Uterus (tissue), 3 donors: ENCODE measurements at regions not wholly inside any gene's neighbourhood (a gene's known extent, or its start where the extent isn't known, plus 50 kb on each side); places are given as distances from the start of the nearest gene placed in this dataset.

ENCODE experiments used
- DNase-seq, 2 donors: peaks; one replicate each; pipeline ENCODE4 v3.0.0-alpha.2; 2019 to 2020
- H3K27ac ChIP-seq, 2 donors: fragments of 200-600 bp; sonication (generic); 1 replicate in 1 of 2; 2 replicates in 1 of 2; pipeline ENCODE4 v1.5.1; 2016 to 2018
- H3K27me3 ChIP-seq, 2 donors: fragments of 200-600 bp; sonication (generic); one replicate each; pipeline ENCODE4 v1.5.1; 2018 to 2019; ENCODE audit warnings: control low read depth in 1 of 2
- H3K36me3 ChIP-seq, 2 donors: fragments of 200-600 bp; sonication (generic); one replicate each; pipeline ENCODE4 v1.5.1; 2019; ENCODE audit warnings: control low read depth in 1 of 2
- H3K4me1 ChIP-seq, 2 donors: fragments of 200-600 bp; sonication (generic); one replicate each; pipeline ENCODE4 v1.5.1; 2018 to 2019; ENCODE audit warnings: control low read depth in 1 of 2
- H3K4me3 ChIP-seq, 2 donors: fragments of 200-600 bp; sonication (generic); 1 replicate in 1 of 2; 2 replicates in 1 of 2; pipeline ENCODE4 v1.5.1; 2018 to 2019; ENCODE audit warnings: mild to moderate bottlenecking in 1 of 2
- H3K9me3 ChIP-seq, 2 donors: fragments of 200-600 bp; sonication (generic); one replicate each; pipeline ENCODE4 v1.5.1; 2019; ENCODE audit warnings: control low read depth in 1 of 2
- CTCF ChIP-seq, 4 experiments: fragments of 200-600 bp in 2 of 4; fragments of 450-650 bp in 2 of 4; sonication (generic) in 2 of 4; IDR thresholded peaks; one replicate each; pipeline ENCODE4 v1.5.1; 2016 to 2019; ENCODE audit warnings: antibody characterized with exemption in 4 of 4, mild to moderate bottlenecking in 2 of 4, moderate library complexity in 1 of 4
- POLR2A ChIP-seq, 2 donors: fragments of 450-650 bp; IDR thresholded peaks; one replicate each; pipeline ENCODE4 v1.6.1; 2016; ENCODE audit warnings: antibody characterized with exemption in 2 of 2, mild to moderate bottlenecking in 1 of 2, moderate library complexity in 1 of 2
- intact Hi-C: fragments of 100-400 bp; cut with DNase I; formaldehyde crosslinking; loops from one replicate; pipeline ENCODE4 v1.15.1; 2023; ENCODE audit warnings: low total_unique reads
- donor health status: DM: yes; HTN: yes; CAD: no.

GRCh38 chr6:5930968-5931367 lies 75.8 kb downstream of the NRN1 start:
- H3K4me1 ChIP-seq, result no peaks in the 10 kb centered on the region
- TF ChIP-seq CTCF (IDR thresholded peaks at IDR 0.05), result no peak
- TF ChIP-seq POLR2A (IDR thresholded peaks at IDR 0.05), result no peak
- H3K27me3 ChIP-seq, result no peaks in the 10 kb centered on the region
- H3K9me3 ChIP-seq, result no peaks in the 10 kb centered on the region
- intact Hi-C loops, result no loop called here
- H3K27ac ChIP-seq, result no peak overlapping the region
- H3K36me3 ChIP-seq, result no peaks in the 10 kb centered on the region
- H3K4me3 ChIP-seq, result no peak overlapping the region
- DNase-seq, result no peak

- intact Hi-C loops, result no loop called here
- no peaks in the 10 kb centered on the region for H3K36me3 ChIP-seq
- DNase-seq, result no peak
- TF ChIP-seq CTCF (IDR thresholded peaks at IDR 0.05) (no peak), POLR2A (IDR thresholded peaks at IDR 0.05) (no peak)
- no peak overlapping the region for H3K4me3 ChIP-seq
- H3K9me3 ChIP-seq, result no peaks in the 10 kb centered on the region
- H3K27me3 ChIP-seq, result no peaks in the 10 kb centered on the region
- no peaks in the 10 kb centered on the region for H3K4me1 ChIP-seq
- H3K27ac ChIP-seq, result no peak overlapping the region
These were observed 76.5 kb downstream of the NRN1 start for GRCh38 chr6:5930143-5930770.

GRCh38 chr6:5923840-5924239 lies 82.9 kb downstream of the NRN1 start:
- H3K27me3 ChIP-seq, result no peaks in the 10 kb centered on the region
- no peak overlapping the region for H3K4me3 ChIP-seq
- no peak overlapping the region for H3K27ac ChIP-seq
- intact Hi-C loops, result no loop called here
- TF ChIP-seq CTCF (IDR thresholded peaks at IDR 0.05) (no peak), POLR2A (IDR thresholded peaks at IDR 0.05) (no peak)
- H3K9me3 ChIP-seq, result peaks cover 0 to 4% of the 10 kb centered on the region in 2 donors
- no peaks in the 10 kb centered on the region for H3K36me3 ChIP-seq
- no peaks in the 10 kb centered on the region for H3K4me1 ChIP-seq
- no peak for DNase-seq

GRCh38 chr6:5922230-5922629 lies 84.5 kb downstream of the NRN1 start:
- no peaks in the 10 kb centered on the region for H3K4me1 ChIP-seq
- TF ChIP-seq CTCF (IDR thresholded peaks at IDR 0.05), result no peak
- intact Hi-C loops, result no loop called here
- H3K27ac ChIP-seq, result no peak overlapping the region
- peaks cover 0 to 4% of the 10 kb centered on the region in 2 donors for H3K9me3 ChIP-seq
- H3K36me3 ChIP-seq, result no peaks in the 10 kb centered on the region
- no peaks in the 10 kb centered on the region for H3K27me3 ChIP-seq
- DNase-seq, result no peak
- H3K4me3 ChIP-seq, result no peak overlapping the region

- Histone ChIP-seq H3K27me3 (no peaks in the 10 kb centered on the region), H3K27ac (no peak overlapping the region), H3K4me3 (no peak overlapping the region), H3K4me1 (peaks cover 0 to 5% of the 10 kb centered on the region in 2 donors), H3K36me3 (no peaks in the 10 kb centered on the region), H3K9me3 (no peaks in the 10 kb centered on the region)
- intact Hi-C loops, result no loop called here
- no peak for DNase-seq
- no peak for TF ChIP-seq CTCF (IDR thresholded peaks at IDR 0.05)
- no peak for TF ChIP-seq POLR2A (IDR thresholded peaks at IDR 0.05)
These were observed 97.0 kb downstream of the NRN1 start for GRCh38 chr6:5909721-5910120.
